ENCODE measurements at regions not wholly inside any gene's neighbourhood (a gene's known extent, or its start where the extent isn't known, plus 50 kb on each side); places are given as distances from the start of the nearest gene placed in this dataset.

DNA sequence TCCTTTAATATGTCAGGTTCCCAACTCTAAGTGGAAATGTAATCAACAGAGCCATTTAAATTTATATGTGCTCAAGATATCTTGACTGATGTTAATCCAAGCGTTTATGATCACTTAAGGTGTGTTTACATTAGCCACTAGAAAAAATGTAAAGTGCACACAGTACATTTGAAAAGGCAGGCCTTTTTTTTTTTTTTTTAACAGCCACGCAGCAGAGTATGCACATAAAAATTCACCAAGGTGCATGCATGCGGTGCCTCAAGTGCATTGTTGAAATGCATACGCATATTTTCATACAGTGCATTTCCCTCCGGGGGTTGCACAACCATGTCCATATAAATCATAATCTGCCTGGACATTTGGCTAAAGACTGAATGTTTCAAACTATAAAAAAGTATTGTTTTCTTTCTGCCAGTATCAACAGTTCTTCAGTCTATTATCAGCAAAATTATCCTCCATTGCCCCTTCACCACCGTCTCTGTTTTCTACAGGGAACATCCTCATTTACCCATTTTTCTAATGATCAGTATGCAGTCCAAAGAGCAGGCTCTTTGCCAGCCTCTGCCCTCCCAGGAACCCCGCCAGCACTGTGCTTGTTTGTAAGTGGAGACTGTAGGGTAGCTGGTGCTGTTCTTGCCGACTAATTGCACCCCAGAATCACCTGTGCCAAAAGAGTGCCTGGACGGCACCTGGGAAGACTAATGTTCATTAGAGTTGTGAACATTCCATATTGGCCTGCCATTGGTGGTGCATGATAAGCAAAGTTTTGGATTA, 611.2 kb upstream of the CFAP20DC start:
- TF ChIP-seq, protein P1, sequence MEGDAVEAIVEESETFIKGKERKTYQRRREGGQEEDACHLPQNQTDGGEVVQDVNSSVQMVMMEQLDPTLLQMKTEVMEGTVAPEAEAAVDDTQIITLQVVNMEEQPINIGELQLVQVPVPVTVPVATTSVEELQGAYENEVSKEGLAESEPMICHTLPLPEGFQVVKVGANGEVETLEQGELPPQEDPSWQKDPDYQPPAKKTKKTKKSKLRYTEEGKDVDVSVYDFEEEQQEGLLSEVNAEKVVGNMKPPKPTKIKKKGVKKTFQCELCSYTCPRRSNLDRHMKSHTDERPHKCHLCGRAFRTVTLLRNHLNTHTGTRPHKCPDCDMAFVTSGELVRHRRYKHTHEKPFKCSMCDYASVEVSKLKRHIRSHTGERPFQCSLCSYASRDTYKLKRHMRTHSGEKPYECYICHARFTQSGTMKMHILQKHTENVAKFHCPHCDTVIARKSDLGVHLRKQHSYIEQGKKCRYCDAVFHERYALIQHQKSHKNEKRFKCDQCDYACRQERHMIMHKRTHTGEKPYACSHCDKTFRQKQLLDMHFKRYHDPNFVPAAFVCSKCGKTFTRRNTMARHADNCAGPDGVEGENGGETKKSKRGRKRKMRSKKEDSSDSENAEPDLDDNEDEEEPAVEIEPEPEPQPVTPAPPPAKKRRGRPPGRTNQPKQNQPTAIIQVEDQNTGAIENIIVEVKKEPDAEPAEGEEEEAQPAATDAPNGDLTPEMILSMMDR (IDR thresholded peaks at IDR 0.05): no peak
- TF ChIP-seq POLR2A (IDR thresholded peaks at IDR 0.05; ENCODE audit: low read length) (no peak), RAD21 (conservative IDR thresholded peaks at IDR 0.05 in 1 of 2, IDR thresholded peaks at IDR 0.05 in 1 of 2) (no peak)
- TF ChIP-seq, protein P2, sequence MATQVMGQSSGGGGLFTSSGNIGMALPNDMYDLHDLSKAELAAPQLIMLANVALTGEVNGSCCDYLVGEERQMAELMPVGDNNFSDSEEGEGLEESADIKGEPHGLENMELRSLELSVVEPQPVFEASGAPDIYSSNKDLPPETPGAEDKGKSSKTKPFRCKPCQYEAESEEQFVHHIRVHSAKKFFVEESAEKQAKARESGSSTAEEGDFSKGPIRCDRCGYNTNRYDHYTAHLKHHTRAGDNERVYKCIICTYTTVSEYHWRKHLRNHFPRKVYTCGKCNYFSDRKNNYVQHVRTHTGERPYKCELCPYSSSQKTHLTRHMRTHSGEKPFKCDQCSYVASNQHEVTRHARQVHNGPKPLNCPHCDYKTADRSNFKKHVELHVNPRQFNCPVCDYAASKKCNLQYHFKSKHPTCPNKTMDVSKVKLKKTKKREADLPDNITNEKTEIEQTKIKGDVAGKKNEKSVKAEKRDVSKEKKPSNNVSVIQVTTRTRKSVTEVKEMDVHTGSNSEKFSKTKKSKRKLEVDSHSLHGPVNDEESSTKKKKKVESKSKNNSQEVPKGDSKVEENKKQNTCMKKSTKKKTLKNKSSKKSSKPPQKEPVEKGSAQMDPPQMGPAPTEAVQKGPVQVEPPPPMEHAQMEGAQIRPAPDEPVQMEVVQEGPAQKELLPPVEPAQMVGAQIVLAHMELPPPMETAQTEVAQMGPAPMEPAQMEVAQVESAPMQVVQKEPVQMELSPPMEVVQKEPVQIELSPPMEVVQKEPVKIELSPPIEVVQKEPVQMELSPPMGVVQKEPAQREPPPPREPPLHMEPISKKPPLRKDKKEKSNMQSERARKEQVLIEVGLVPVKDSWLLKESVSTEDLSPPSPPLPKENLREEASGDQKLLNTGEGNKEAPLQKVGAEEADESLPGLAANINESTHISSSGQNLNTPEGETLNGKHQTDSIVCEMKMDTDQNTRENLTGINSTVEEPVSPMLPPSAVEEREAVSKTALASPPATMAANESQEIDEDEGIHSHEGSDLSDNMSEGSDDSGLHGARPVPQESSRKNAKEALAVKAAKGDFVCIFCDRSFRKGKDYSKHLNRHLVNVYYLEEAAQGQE (IDR thresholded peaks at IDR 0.05): no peak
- TF ChIP-seq, protein P3, sequence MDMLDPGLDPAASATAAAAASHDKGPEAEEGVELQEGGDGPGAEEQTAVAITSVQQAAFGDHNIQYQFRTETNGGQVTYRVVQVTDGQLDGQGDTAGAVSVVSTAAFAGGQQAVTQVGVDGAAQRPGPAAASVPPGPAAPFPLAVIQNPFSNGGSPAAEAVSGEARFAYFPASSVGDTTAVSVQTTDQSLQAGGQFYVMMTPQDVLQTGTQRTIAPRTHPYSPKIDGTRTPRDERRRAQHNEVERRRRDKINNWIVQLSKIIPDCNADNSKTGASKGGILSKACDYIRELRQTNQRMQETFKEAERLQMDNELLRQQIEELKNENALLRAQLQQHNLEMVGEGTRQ (IDR thresholded peaks at IDR 0.05): no peak
